ENCODE measurements at regions not wholly inside any gene's neighbourhood (a gene's known extent, or its start where the extent isn't known, plus 50 kb on each side); places are given as distances from the start of the nearest gene placed in this dataset.
"Not testable (repeated sequence)": the region's sequence is repeated elsewhere in the genome, so short reads cannot be mapped to it uniquely, and the experiment has no call there.

DNA sequence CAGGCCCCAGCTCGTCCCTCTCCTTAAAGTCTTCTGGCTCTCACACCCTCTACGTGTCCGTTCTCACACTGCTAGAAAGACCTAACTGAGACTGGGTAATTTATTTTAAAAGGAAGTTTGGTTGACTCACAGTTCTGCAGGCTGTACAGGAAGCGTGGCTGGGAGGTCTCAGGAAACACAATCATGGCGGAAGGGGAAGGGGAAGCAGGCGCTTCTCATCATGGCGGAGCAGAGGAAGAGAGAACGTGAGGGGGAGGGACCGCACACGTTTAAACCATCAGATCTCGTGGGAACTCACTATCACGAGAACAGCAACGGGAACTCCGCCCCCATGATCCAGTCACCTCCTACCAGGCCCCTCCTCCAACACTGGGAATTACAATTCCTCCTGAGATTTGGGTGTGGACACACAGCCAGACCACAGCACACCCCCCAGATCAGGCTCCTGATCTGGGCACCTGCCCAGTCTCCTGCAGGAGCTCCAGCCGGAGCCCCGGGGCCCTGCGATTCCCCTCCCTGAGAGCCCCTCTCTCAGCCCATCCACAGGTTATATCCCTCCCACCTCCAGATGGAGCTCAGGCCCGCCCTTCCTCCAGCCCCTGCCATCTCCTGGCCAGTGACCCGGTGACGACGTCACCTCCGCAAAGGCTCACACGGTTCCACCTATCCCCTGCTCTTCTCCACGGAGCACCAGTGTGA is 170.2 kb downstream of the BRD1 start:
- TF ChIP-seq, protein P1, sequence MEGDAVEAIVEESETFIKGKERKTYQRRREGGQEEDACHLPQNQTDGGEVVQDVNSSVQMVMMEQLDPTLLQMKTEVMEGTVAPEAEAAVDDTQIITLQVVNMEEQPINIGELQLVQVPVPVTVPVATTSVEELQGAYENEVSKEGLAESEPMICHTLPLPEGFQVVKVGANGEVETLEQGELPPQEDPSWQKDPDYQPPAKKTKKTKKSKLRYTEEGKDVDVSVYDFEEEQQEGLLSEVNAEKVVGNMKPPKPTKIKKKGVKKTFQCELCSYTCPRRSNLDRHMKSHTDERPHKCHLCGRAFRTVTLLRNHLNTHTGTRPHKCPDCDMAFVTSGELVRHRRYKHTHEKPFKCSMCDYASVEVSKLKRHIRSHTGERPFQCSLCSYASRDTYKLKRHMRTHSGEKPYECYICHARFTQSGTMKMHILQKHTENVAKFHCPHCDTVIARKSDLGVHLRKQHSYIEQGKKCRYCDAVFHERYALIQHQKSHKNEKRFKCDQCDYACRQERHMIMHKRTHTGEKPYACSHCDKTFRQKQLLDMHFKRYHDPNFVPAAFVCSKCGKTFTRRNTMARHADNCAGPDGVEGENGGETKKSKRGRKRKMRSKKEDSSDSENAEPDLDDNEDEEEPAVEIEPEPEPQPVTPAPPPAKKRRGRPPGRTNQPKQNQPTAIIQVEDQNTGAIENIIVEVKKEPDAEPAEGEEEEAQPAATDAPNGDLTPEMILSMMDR (IDR thresholded peaks at IDR 0.05): no peak
- Histone ChIP-seq H3K4me3 (peak overlapping the region; percentile 66), H3K27ac (peak overlapping the region in 1 of 2 donors; percentile 66)
- DNase-seq (ENCODE audit: low spot score): no peak

DNA sequence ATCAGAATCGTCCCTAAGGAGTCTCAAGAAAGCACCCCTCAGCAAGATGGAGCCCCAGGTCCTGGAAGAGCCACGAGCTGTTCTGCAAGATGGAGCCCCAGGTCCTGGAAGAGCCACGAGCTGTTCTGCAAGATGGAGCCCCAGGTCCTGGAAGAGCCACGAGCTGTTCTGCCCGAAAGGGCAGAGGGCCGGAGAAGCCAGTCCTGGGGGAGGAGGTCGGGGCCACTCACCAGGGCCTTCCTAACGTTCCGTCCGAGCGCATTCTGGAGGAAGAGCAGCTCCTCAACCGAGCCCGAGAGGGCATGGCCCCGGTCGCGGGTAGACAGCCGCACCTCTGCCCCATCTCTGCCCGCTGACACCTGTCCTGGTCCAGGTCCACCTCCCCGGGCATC is 170.8 kb downstream of the BRD1 start:
- not testable (repeated sequence) for DNase-seq (ENCODE audit: low spot score)
- peak overlapping the region in 1 of 2 donors; percentile 62 for H3K27ac ChIP-seq
- peak overlapping the region; percentile 66 for H3K4me3 ChIP-seq

DNA sequence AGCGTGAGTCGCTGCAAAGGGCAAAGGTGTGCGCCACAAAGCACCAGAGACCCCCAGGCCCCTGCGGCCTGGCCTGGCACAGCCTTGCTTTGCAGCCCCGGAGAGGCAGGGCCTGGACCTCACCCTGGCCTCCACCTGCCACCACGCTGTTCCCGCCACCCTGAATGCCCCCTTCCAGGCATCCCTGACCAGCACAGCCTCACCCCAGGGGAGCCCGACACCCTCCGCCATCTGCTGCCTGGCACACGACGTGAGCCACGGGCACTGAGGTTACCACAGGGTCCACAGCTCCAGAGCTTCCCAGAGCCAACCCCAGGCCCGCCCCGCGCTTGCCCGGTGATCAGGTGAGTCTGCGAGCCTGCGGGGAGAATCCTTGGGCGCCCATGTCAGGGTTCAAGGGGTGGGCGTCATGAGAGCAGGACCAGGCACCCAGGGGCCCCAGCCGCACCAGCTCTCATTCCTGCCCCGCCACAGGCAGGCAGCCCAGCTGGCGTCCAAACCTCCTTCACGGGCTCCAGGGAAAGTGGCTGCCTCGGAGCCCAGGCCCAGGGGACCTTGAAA is 171.3 kb downstream of the BRD1 start:
- H3K27ac ChIP-seq: peak overlapping the region in 1 of 2 donors; percentile 62

DNA sequence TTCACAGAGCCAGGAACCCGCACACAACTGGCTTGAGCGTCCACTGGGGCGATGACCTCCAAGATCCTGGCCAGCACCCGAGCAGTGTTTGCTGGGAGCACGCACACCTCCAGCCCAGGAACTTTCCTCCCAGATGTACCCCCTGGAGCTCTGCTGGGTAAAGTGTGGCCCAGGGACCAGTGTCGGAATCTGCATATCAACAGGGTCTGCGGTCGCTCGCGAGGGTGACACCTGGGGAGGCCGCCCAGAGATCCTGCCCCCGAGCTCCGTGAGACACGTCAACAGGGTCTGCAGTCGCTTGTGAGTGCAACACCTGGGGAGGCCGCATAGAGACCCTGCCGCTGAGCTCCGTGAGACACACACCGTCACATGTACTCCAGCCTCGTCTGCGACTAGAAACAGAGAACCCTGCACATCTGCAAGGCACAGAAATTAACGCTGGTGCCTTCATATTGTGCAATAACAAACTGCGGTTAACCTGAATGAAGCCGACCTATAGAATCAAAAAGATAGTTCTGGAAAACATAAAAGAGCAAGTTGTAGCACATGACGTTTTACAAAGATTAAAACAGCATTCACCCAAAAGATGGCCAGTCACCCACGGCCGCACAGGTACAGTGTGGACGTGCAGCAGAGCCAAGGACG is 172.4 kb downstream of the BRD1 start:
- TF ChIP-seq, protein P1 (IDR thresholded peaks at IDR 0.05): no peak
- no peak for DNase-seq (ENCODE audit: low spot score)
- Histone ChIP-seq H3K4me3 (no peak overlapping the region), H3K27ac (no peak overlapping the region)

More for the DNA sequence above, 171.3 kb downstream of the BRD1 start:
- DNase-seq (ENCODE audit: low spot score): no peak
- TF ChIP-seq, protein P1 (IDR thresholded peaks at IDR 0.05): no peak
- H3K4me3 ChIP-seq: peak overlapping the region; percentile 66

DNA sequence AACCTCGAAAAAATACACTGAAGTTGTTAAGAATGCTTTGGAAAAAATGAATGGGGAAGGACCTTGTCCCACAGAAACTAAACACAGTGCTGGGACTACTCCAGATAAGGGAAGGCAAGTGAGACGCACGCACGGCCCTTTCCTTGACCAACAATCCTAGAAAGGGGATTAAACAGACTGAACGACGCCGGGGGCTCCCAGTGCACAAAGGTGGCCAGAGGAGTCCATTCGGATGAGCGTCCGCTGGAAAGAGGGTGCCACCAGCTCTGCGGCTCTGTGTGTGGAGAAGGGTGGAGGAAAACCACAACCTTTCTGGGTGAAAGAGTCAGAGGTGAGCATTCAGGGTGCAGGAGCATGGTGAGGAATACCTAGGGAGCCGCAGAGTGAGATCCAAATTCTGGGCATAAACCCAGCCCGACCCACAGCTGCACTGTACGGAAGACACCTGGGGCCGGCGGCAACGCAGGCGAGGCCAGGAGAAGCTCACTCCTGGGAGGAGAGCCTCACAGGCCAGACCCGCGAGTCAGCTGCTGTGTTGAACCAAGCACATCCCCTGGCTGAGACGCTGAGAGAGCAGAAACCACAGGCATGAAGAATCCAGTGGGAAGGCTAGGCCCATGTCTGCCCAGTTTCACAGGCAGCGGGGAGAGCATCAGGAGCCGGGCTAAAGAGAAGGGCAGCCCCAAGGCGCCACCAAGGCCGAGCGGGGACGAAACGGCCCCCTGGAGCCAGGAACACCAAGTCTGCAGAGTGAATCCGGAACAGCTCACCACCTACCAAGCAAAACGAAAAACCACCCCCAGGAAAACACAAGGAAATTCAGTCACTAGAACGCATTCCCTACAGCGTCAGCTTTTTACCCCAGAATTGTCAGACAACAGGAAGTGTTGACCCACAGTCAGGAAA is 177.1 kb downstream of the BRD1 start:
- no peak for DNase-seq (ENCODE audit: low spot score)

DNA sequence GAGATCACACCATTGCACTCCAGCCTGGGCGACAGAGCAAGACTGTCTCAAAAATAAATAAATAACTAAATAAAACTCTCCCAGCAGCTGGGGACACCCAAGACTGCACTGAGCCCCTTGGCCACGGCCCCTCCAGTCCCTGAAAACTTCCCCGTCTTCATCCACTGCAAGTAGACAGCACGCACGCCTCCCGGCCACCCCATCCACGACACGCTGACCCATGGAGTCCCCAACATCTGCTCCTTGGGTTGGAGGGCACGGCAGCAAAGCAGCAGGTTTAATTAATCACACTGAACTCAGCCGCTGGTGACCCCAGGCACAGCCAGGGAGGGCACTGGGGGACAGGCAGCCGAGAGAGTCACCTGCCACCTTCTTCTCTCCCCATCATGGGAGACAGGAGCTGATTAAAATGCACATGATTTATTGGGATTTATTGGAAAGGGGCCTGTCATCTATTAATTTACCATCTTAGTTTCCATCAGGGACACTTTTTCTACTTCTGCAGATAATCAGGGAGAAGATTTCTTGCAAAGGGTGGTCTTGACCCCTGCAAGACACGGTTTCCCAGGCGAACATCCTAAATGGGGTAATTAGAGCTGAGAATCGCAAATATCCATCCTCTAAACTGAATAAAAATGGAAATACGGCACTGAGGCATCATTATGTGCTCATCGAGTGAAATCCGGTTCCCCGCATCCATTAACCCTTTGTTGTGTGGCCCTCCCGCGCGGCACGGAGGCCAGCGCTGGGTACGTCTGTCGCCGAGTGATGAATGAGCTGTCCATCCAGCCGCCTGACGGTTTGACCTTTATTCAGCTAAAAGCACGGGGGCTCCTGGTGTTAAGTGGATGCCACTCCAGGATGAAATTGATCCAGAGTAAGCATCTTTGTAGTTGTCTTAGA is 178.3 kb downstream of the BRD1 start:
- TF ChIP-seq, protein P1 (IDR thresholded peaks at IDR 0.05): no peak
- no peak overlapping the region for H3K4me3 ChIP-seq
- H3K27ac ChIP-seq: no peak overlapping the region
- no peak for DNase-seq (ENCODE audit: low spot score)

More for the DNA sequence above, 177.1 kb downstream of the BRD1 start:
- no peak overlapping the region for H3K4me3 ChIP-seq
- no peak overlapping the region for H3K27ac ChIP-seq
- TF ChIP-seq, protein P1 (IDR thresholded peaks at IDR 0.05): no peak
